Endothelial cell of umbilical vein (primary cell): ENCODE measurements at regions not wholly inside any gene's neighbourhood (a gene's known extent, or its start where the extent isn't known, plus 50 kb on each side); places are given as distances from the start of the nearest gene placed in this dataset.

Experiments
- BruUV-seq: library from RNA; stranded (reverse); fragments of 400-500 nt; replicated peaks from 2 replicates; lab custom pipeline; 2021; lab: Mats Ljungman, UMichigan
- CTCF ChIA-PET: fragments of 300-600, 350-600 bp; sonication (Branson Sonifier 250); formaldehyde crosslinking; loops from one replicate; lab custom pipeline; 2021; ENCODE audit warnings: antibody characterized with exemption, inconsistent platforms; lab: Charles Lee
- POLR2A ChIA-PET: fragments of 300-600, 350-600 bp; sonication (Branson Sonifier 250); formaldehyde crosslinking; loops from one replicate; lab custom pipeline; 2021; ENCODE audit warnings: antibody characterized with exemption, inconsistent platforms; lab: Charles Lee
- DNase-seq: peaks from one replicate; pipeline ENCODE4 v3.0.0-alpha.2; 2011; ENCODE audit warnings: low read depth, low spot score
- FAIRE-seq: peaks from 2 replicates; lab custom pipeline; 2011; peaks lifted over from hg19 to GRCh38; lab: Jason Lieb, UNC
- H2AFZ ChIP-seq: 2 replicates; pipeline ENCODE4 v1.6.0; 2012; ENCODE audit warnings: low read depth, low read length, control low read depth, inconsistent platforms
- H3K27ac ChIP-seq: 2 replicates; pipeline ENCODE4 v1.5.1; 2011; ENCODE audit warnings: low read depth, mild to moderate bottlenecking, control low read depth, low read length, moderate library complexity; ENCODE audit not compliant: insufficient read depth
- H3K27me3 ChIP-seq, 2 experiments: 2 replicates each; pipeline versions ENCODE4 v1.6.0 to v1.6.1; 2011; ENCODE audit warnings: low read length in 2 of 2, mixed read lengths in 1 of 2; ENCODE audit not compliant: control insufficient read depth in 2 of 2, insufficient read depth in 2 of 2
- H3K36me3 ChIP-seq, 2 experiments: 2 replicates in 1 of 2; 3 replicates in 1 of 2; pipeline ENCODE4 v1.5.1; 2011; ENCODE audit warnings: low read length in 2 of 2, mild to moderate bottlenecking in 1 of 2, moderate library complexity in 1 of 2; ENCODE audit not compliant: control insufficient read depth in 2 of 2, insufficient read depth in 2 of 2; ENCODE audit errors: extremely low read depth in 1 of 2
- H3K4me1 ChIP-seq: 3 replicates; pipeline ENCODE4 v1.5.1; 2011; ENCODE audit warnings: mild to moderate bottlenecking, low read length; ENCODE audit not compliant: control insufficient read depth, insufficient read depth; ENCODE audit errors: extremely low read depth
- H3K4me2 ChIP-seq: 2 replicates; pipeline ENCODE4 v1.6.1; 2011; ENCODE audit warnings: low read length, control low read depth, mixed read lengths; ENCODE audit not compliant: insufficient read depth
- H3K4me3 ChIP-seq, 3 experiments: fragments of 200-600 bp in 1 of 3; sonication (generic), shearing (Covaris generic) in 1 of 3; replicated peaks in 1 of 3; 2 replicates each; pipeline ENCODE4 v1.5.1; 2011 to 2016; ENCODE audit warnings: control low read depth in 3 of 3, low read length in 3 of 3, mild to moderate bottlenecking in 2 of 3, inconsistent platforms in 1 of 3, low read depth in 1 of 3, moderate library complexity in 1 of 3; ENCODE audit not compliant: insufficient read depth in 1 of 3
- H3K79me2 ChIP-seq: 2 replicates; pipeline ENCODE4 v1.6.0; 2012; ENCODE audit warnings: low read length, inconsistent platforms; ENCODE audit not compliant: control insufficient read depth, insufficient read depth
- H3K9ac ChIP-seq: replicated peaks from 2 replicates; pipeline ENCODE3; 2011; ENCODE audit warnings: low read length, control low read depth; ENCODE audit not compliant: insufficient read depth; ENCODE audit errors: extremely low read depth
- H3K9me1 ChIP-seq: replicated peaks from 3 replicates; pipeline ENCODE4 v1.6.0; 2011; ENCODE audit warnings: mild to moderate bottlenecking, low read length; ENCODE audit not compliant: control insufficient read depth, insufficient read depth; ENCODE audit errors: extremely low read depth
- H3K9me3 ChIP-seq: replicated peaks from 2 replicates; pipeline ENCODE4 v1.5.1; 2012; ENCODE audit warnings: low read length, inconsistent platforms; ENCODE audit not compliant: control insufficient read depth, insufficient read depth
- H4K20me1 ChIP-seq: replicated peaks from 2 replicates; pipeline ENCODE3; 2011; ENCODE audit warnings: mild to moderate bottlenecking, low read length; ENCODE audit not compliant: control insufficient read depth, insufficient read depth; ENCODE audit errors: extremely low read depth
- EZH2 ChIP-seq: IDR thresholded peaks from 2 replicates; pipeline ENCODE4 v1.6.1; 2012; ENCODE audit warnings: borderline replicate concordance, low read depth, mild to moderate bottlenecking, moderate library complexity, low read length, inconsistent platforms; ENCODE audit not compliant: severe bottlenecking
- FOS ChIP-seq: IDR thresholded peaks from 2 replicates; pipeline ENCODE4 v1.6.1; 2011; ENCODE audit warnings: mild to moderate bottlenecking, low read length, moderate library complexity, borderline replicate concordance; ENCODE audit not compliant: insufficient read depth
- GATA2 ChIP-seq: IDR thresholded peaks from 2 replicates; pipeline ENCODE4 v1.7.0; 2011; ENCODE audit warnings: low read depth, mild to moderate bottlenecking, moderate library complexity, mixed read lengths, low read length; ENCODE audit not compliant: insufficient read length, insufficient read depth
- JUN ChIP-seq: IDR thresholded peaks from 2 replicates; pipeline ENCODE4 v1.6.1; 2011; ENCODE audit warnings: borderline replicate concordance, low read depth; ENCODE audit not compliant: insufficient read length, insufficient read depth
- MYC ChIP-seq: IDR thresholded peaks from one replicate; pipeline ENCODE4 v1.6.1; 2011; ENCODE audit warnings: mild to moderate bottlenecking, low read depth, low read length
- POLR2A ChIP-seq: IDR thresholded peaks from 2 replicates; pipeline ENCODE4 v1.6.1; 2012; ENCODE audit warnings: low read depth, mild to moderate bottlenecking, control low read depth, low read length
- POLR2AphosphoS5 ChIP-seq: IDR thresholded peaks from 2 replicates; pipeline ENCODE4 v1.6.1; 2012; ENCODE audit warnings: low read depth, mild to moderate bottlenecking, control low read depth, low read length, moderate library complexity; ENCODE audit not compliant: insufficient read depth
- dilution Hi-C: fragments of 300-500 bp; cut with MboI; formaldehyde crosslinking; loops from one replicate; pipeline ENCODE4 v1.15.0; 2019; ENCODE audit warnings: low sequenced_read_pairs; ENCODE audit not compliant: extremely low pct_ligation_motif_present
- intact Hi-C: fragments of 100-400 bp; cut with micrococcal nuclease; formaldehyde crosslinking; loops from one replicate; pipeline ENCODE4 v1.10.0; 2022
- TF ChIP-seq, protein P1 (sequence below), 2 donors: IDR thresholded peaks; 1 replicate in 1 of 2; 2 replicates in 1 of 2; pipeline ENCODE4 v1.5.1; 2011; ENCODE audit warnings: low read length in 2 of 2, mild to moderate bottlenecking in 2 of 2, moderate library complexity in 2 of 2, control low read depth in 1 of 2, inconsistent platforms in 1 of 2, low read depth in 1 of 2; ENCODE audit not compliant: insufficient read depth in 1 of 2; ENCODE audit errors: extremely low read depth in 1 of 2
- TF ChIP-seq, protein P2 (sequence below): IDR thresholded peaks from 2 replicates; pipeline ENCODE4 v1.6.1; 2011; ENCODE audit not compliant: insufficient read depth, insufficient read length

DNA sequence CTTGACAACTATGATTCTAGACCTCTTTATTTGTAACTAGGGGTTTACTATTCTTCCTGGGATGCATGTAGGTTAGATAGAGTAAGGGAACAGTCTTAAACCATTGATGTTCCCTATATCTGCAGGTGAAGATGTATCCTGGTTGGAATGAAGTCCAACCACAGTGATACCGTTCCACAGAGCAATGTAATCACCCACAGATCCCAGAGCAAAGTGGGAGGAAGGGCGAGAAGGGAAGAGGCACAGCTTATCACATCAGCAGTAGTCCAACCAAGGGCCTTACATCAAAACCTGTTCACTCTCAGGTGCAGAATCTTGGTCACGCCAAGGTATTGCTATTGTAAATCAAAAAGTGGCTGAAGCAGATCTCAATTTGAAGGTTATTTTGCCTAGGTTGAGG, 61.8 kb upstream of the LIPC start:
- Histone ChIP-seq H3K79me2 (no peaks in the 10 kb centered on the region), H3K9ac (no peak overlapping the region), H3K4me1 (no peaks in the 10 kb centered on the region), H3K4me2 (no peak overlapping the region), H3K4me3 (no peak overlapping the region), H4K20me1 (no peaks in the 10 kb centered on the region), H2AFZ (no peak overlapping the region), H3K9me1 (no peaks in the 10 kb centered on the region), H3K9me3 (no peaks in the 10 kb centered on the region), H3K27ac (no peak overlapping the region), H3K27me3 (peaks cover 3 to 8% of the 10 kb centered on the region in 2 experiments), H3K36me3 (no peaks in the 10 kb centered on the region)
- CTCF ChIA-PET, result no interaction called here
- POLR2A ChIA-PET, result no interaction called here
- TF ChIP-seq POLR2AphosphoS5 (no peak), FOS (no peak), POLR2A (no peak), MYC (no peak), JUN (no peak), GATA2 (no peak), EZH2 (no peak)
- TF ChIP-seq, protein P1, sequence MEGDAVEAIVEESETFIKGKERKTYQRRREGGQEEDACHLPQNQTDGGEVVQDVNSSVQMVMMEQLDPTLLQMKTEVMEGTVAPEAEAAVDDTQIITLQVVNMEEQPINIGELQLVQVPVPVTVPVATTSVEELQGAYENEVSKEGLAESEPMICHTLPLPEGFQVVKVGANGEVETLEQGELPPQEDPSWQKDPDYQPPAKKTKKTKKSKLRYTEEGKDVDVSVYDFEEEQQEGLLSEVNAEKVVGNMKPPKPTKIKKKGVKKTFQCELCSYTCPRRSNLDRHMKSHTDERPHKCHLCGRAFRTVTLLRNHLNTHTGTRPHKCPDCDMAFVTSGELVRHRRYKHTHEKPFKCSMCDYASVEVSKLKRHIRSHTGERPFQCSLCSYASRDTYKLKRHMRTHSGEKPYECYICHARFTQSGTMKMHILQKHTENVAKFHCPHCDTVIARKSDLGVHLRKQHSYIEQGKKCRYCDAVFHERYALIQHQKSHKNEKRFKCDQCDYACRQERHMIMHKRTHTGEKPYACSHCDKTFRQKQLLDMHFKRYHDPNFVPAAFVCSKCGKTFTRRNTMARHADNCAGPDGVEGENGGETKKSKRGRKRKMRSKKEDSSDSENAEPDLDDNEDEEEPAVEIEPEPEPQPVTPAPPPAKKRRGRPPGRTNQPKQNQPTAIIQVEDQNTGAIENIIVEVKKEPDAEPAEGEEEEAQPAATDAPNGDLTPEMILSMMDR (IDR thresholded peaks at IDR 0.05; ENCODE audit: extremely low read depth in 1 of 2, insufficient read depth in 1 of 2, low read depth in 1 of 2, low read length in 2 of 2), result no peak
- TF ChIP-seq, protein P2, sequence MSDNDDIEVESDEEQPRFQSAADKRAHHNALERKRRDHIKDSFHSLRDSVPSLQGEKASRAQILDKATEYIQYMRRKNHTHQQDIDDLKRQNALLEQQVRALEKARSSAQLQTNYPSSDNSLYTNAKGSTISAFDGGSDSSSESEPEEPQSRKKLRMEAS, result no peak
- dilution Hi-C loops, result no loop called here
- intact Hi-C loops, result no loop called here
- DNase-seq (no peak), FAIRE-seq (no peak)
- BruUV-seq, result no TSS peak
